Activated T-cell treated with anti-CD3 and anti-CD28 coated beads, Interleukin-2, amount 50 U/mL, for 48 hours (primary cell): ENCODE measurements at regions not wholly inside any gene's neighbourhood (a gene's known extent, or its start where the extent isn't known, plus 50 kb on each side); places are given as distances from the start of the nearest gene placed in this dataset.
"Not testable (repeated sequence)": the region's sequence is repeated elsewhere in the genome, so short reads cannot be mapped to it uniquely, and the experiment has no call there.

Experiments
- DNase-seq, 2 experiments: peaks; one replicate each; pipeline ENCODE4 v3.0.0-alpha.2; 2020

GRCh38 chr11:24413391-24413790 lies 83.5 kb upstream of the LUZP2 start:
- no peak for DNase-seq

GRCh38 chr11:24415955-24416636 lies 80.8 kb upstream of the LUZP2 start:
- not testable (repeated sequence) for DNase-seq

- no peak for DNase-seq
Measured at GRCh38 chr11:24421766-24422165, 75.1 kb upstream of the LUZP2 start.

- no peak for DNase-seq
Measured at GRCh38 chr11:24422376-24422775, 74.5 kb upstream of the LUZP2 start.

- no peak for DNase-seq
Measured at GRCh38 chr11:24437123-24437522, 59.7 kb upstream of the LUZP2 start.
